T follicular helper cell (primary cell): ENCODE measurements at regions not wholly inside any gene's neighbourhood (a gene's known extent, or its start where the extent isn't known, plus 50 kb on each side); places are given as distances from the start of the nearest gene placed in this dataset.
"Not testable (repeated sequence)": the region's sequence is repeated elsewhere in the genome, so short reads cannot be mapped to it uniquely, and the experiment has no call there.

Experiments used
- DNase-seq: peaks from one replicate; pipeline ENCODE4 v3.0.0-alpha.2; 2020; ENCODE audit warnings: low read depth

GRCh38 chr2:144670080-144670479, 150.2 kb upstream of the ZEB2 start:
- DNase-seq: no peak

DNA sequence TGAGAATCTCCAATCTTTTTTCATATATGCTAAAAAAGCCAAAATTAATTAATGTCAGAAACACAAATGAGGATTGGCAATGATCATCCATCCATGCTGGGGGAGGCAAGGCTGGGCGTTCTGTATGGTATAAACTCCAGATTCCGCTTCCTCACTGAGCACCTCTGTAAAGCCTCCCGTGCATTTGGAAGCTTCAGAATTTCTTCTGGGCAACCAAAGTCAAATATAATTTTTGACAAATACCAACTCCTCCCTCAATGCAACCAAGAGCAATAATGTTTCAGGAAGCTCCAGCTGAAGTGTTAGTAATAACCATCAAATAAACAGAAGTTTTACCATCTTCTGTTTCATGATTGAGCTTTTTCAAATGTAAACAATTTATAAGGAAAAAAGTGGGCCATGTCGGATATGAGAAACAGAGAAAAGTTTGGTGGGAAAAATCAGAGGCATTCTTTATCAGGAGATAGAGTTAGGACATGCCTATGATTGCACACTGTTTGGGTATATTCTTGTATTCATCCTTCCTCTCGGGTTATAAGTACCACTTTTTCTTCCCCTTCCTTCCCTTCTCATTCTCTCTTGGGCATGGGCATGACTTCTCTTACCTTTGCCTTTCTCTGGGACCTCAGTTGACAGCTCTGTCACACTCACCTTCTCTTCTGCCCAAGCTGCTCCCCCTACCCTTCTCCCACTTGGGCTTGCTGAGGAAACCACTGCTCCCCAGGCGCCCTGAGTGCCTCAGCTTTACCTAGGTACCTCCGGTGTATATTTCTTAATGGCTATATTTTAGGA, 149.5 kb upstream of the ZEB2 start:
- DNase-seq: no peak

DNA sequence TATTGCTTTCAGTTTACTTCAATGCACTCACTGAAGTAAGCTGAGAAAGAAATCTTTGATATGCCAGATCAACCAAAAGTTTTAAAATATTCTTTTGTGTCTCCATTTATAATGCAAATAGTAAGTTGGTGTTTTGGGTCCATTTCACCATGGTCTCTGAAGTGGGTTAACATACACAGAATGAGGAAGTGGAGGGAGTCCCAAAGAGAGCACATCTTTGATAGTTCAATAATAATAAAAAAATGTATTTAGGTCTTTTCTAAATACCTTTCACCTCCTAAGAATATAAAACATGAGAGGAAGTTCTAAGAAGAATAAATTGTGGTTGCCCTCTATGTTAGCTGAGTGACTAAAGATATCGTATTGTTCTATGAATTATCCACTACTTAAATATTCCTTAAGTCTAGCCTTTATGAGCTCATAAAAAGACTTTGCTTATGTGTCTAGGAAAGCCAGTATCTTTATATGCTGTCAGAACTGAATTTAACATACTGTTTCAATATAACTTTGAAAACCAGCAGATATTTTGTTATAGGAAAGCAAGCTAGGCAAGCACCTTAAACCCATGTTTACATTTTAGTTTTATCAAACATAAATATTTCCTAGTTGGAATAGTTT, 148.7 kb upstream of the ZEB2 start:
- DNase-seq: no peak

DNA sequence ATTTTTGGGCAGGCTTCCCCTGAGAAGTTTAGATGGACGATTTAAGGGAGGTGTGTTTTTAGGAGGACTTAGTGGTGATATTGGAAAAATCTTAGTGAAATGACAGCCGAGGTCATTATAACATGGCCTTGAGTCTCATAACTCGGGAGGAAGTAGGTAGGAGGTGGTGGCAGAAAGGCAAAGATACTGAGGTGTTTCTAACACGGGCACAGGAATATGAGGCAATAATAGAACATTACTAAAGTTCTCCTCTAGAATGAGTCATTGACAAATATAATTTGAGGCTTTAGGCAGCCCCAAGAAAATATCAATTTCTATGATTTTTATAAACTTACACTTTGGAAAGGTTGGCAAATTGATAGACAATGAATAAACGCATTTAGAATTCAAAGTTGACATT, 146.1 kb upstream of the ZEB2 start:
- DNase-seq: no peak

DNA sequence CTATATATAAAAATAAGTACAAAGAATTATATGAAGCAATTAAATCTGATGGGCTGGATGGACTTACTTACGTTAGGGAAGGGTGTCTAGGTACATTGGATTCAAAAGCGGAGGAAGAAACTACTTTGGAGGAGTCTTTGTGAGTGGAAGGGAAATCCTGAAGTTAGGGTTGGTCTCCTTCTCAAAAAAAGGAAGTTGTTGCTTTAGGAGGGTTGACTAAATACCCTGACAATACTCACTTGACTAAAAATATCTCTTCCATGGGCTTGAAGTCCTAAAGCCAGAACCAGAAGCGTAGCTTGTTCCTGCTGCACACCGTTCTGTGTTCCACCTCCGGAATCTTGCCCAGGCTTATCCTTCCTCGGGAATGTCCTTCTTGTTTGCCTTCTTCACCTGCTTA, 143.3 kb upstream of the ZEB2 start:
- DNase-seq: no peak

GRCh38 chr2:144660518-144661316, 140.8 kb upstream of the ZEB2 start:
- no peak for DNase-seq

DNA sequence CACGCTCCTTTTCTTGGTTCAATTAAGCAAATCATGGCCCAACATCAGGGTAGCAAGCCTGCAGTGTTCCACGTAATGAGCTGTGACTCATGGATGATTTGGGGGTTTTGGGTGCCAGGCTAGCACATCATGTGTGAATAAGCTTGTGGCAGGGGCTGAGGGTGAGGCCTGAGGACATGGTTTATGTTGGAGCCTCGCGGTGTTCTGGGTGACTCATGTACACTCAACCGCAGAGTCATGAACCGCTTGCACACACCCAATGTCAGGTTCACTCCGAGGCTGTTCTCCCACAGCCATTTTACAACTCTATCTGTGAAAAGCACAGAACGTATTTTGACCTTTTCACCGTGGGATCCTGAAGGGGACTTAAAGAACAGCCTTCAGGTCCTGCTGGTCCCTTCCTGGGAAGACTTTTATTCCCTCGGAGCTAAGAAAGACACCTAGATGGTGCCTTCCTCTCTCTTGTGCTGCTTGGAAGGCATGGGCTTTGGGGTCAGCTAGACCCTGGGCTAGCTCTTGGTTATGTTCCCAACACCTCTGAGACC, 139.9 kb upstream of the ZEB2 start:
- no peak for DNase-seq

DNA sequence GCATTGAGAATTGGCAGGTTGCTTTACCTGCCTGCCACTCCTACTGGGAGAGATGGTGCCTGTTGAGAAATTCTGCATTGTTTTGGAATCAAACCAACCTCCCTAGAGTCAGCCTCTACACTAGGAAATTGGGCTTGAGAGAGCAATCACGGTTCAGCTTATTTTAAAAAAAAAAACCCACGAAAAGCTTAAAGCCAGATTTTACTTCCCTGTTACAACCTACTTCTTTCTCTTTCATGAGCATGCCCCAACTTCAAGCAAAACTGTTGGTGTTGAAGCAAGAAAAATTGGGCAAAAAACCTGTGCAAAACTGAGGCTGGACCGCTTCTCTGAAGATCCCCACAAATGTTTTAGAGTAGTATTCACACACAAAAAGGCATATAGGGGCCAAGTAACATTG, 134.6 kb upstream of the ZEB2 start:
- no peak for DNase-seq

- DNase-seq: no peak
Observed at GRCh38 chr2:144650907-144651306, 131.0 kb upstream of the ZEB2 start.

GRCh38 chr2:144648837-144649465, 129.0 kb upstream of the ZEB2 start:
- no peak for DNase-seq

GRCh38 chr2:144645083-144645778, 125.3 kb upstream of the ZEB2 start:
- no peak for DNase-seq

DNA sequence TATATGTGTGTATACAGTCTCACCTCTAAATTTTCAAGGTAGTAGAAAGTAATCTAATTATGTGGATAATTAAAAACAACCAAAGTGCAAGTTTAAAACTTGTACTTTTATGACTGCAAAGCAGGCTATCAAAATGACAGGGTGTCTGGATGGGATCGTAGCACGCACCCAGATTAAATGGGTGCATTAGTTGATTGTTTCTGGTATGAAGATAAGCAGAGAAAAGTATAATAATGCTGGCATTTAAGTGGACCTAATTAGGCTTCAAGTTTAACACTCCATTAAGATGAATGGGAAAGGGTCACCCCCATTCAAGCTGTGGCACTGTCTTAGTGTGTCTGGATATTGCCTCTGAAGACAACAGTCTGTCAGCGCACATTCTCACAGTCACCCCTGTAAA, 124.6 kb upstream of the ZEB2 start:
- DNase-seq: no peak

- no peak for DNase-seq
Observed at GRCh38 chr2:144643537-144644336, 123.8 kb upstream of the ZEB2 start.

GRCh38 chr2:144642856-144643255, 122.9 kb upstream of the ZEB2 start:
- no peak for DNase-seq

- no peak for DNase-seq
Observed at GRCh38 chr2:144642131-144642530, 122.2 kb upstream of the ZEB2 start.

DNA sequence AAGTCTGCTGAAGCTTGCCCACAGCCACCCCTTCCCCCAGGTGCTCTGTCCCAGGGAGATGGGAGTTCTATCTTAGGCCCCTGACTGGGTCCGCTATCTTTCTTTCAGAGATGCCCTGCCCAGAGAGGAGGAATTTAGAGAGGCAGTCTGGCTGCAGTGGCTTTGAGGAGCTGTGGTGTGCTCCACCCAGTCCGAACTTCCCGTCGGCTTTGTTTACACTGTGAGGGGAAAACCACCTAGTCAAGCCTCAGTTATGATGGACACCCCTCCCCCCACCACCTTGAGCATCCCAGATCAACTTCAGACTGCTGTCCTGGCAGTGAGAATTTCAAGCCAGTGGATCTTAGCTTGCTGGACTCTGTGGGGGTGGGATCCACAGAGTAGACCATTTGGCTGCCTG, 118.3 kb upstream of the ZEB2 start:
- DNase-seq: not testable (repeated sequence)

- not testable (repeated sequence) for DNase-seq
Observed at GRCh38 chr2:144636860-144637259, 116.9 kb upstream of the ZEB2 start.

- DNase-seq: no peak
Observed at GRCh38 chr2:144632809-144633208, 112.9 kb upstream of the ZEB2 start.

DNA sequence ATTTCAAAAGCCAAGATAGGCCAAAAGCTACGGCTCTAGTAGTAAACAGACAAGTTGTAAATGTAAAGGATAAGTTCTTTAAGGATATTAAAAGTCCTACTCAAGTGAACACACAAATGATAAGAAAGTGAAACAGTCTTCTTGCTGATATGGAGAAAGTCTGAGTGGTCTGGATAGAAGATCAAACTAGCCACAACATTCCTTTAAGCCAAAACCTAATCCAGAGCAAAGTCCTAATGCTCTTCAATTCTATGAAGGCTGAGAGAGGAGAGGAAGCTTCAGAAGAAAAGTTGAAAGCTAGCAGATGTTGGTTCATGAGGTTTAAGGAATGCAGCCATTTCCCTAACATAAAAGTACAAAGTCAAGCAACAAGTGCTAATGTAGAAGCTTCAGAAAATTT, 111.7 kb upstream of the ZEB2 start:
- no peak for DNase-seq

- DNase-seq: no peak
Observed at GRCh38 chr2:144630459-144631215, 110.7 kb upstream of the ZEB2 start.
